Ovary (tissue), 3 donors: ENCODE measurements at regions not wholly inside any gene's neighbourhood (a gene's known extent, or its start where the extent isn't known, plus 50 kb on each side); places are given as distances from the start of the nearest gene placed in this dataset.

Experiments
- EP300 ChIP-seq: sonication (generic); formaldehyde crosslinking; IDR thresholded peaks from one replicate; pipeline ENCODE4 v1.6.1; 2017; ENCODE audit warnings: antibody characterized with exemption
- POLR2A ChIP-seq: fragments of 450-650 bp; IDR thresholded peaks from one replicate; pipeline ENCODE4 v1.6.1; 2017; ENCODE audit warnings: antibody characterized with exemption, mild to moderate bottlenecking, moderate library complexity
- TF ChIP-seq, protein P1 (sequence below), 3 donors: fragments of 450-650 bp in 2 of 3; fragments of 200-600 bp in 1 of 3; IDR thresholded peaks; one replicate each; pipeline versions ENCODE4 v1.5.1 to v1.8.0; 2016 to 2022; ENCODE audit warnings: antibody characterized with exemption in 3 of 3, mild to moderate bottlenecking in 1 of 3
- donor health status: DM: no; HTN: no; CAD: no.

DNA sequence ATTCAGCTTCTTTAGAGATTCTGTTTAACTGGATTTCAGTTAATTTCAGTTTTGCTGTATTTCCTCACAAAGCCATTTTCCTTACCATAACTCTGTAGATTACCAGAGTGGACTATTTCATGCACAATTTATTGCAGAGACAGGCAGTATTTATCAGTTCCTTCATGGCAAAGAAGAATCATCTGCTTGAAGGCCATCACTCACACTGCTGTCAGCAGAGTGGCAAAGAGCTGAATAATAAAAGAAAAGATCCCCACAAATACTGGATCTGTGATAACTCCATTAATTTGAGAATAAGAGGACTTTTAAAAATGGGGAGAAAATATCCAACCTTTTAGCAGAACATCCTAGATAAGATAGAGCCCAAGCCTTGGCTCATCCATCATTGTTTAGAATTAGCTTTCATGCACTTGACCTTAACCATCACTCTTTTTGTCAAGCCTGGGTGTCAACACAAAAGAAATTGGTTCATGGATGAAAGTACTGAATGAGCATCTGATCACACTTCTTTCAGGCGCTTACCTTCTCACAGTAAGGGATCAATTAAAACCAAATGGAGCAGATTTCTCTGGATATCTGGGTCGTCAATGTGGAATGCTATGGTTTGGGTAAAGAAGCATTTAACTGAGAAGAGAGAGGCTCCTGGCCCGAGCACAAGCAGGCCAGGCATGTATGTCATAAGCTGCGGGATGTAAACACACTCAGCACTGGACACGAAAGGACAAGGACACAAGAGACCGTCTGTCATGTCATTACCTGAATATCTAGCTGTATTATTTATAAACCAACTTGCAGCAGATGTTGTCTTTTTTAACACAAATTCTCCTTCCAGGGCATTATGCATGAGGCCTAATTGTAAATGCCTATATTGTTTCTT lies 376.2 kb downstream of the ZNF521 start:
- TF ChIP-seq, protein P1, sequence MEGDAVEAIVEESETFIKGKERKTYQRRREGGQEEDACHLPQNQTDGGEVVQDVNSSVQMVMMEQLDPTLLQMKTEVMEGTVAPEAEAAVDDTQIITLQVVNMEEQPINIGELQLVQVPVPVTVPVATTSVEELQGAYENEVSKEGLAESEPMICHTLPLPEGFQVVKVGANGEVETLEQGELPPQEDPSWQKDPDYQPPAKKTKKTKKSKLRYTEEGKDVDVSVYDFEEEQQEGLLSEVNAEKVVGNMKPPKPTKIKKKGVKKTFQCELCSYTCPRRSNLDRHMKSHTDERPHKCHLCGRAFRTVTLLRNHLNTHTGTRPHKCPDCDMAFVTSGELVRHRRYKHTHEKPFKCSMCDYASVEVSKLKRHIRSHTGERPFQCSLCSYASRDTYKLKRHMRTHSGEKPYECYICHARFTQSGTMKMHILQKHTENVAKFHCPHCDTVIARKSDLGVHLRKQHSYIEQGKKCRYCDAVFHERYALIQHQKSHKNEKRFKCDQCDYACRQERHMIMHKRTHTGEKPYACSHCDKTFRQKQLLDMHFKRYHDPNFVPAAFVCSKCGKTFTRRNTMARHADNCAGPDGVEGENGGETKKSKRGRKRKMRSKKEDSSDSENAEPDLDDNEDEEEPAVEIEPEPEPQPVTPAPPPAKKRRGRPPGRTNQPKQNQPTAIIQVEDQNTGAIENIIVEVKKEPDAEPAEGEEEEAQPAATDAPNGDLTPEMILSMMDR (IDR thresholded peaks at IDR 0.05) = no peak
- no peak for TF ChIP-seq POLR2A
- no peak for TF ChIP-seq EP300
